Fibroblast of skin of back (primary cell): ENCODE measurements at regions not wholly inside any gene's neighbourhood (a gene's known extent, or its start where the extent isn't known, plus 50 kb on each side); places are given as distances from the start of the nearest gene placed in this dataset.

ENCODE experiments used
- DNase-seq: peaks from one replicate; pipeline ENCODE4 v3.0.0-alpha.2; 2013

- DNase-seq: no peak
Observed at GRCh38 chr14:53541411-53541810, 388.3 kb upstream of the DDHD1 start.

GRCh38 chr14:53539489-53540126 is 386.5 kb upstream of the DDHD1 start:
- peak; percentile 77 for DNase-seq

- peak; percentile 25 for DNase-seq
Observed at GRCh38 chr14:53538316-53538881, 385.3 kb upstream of the DDHD1 start.

DNA sequence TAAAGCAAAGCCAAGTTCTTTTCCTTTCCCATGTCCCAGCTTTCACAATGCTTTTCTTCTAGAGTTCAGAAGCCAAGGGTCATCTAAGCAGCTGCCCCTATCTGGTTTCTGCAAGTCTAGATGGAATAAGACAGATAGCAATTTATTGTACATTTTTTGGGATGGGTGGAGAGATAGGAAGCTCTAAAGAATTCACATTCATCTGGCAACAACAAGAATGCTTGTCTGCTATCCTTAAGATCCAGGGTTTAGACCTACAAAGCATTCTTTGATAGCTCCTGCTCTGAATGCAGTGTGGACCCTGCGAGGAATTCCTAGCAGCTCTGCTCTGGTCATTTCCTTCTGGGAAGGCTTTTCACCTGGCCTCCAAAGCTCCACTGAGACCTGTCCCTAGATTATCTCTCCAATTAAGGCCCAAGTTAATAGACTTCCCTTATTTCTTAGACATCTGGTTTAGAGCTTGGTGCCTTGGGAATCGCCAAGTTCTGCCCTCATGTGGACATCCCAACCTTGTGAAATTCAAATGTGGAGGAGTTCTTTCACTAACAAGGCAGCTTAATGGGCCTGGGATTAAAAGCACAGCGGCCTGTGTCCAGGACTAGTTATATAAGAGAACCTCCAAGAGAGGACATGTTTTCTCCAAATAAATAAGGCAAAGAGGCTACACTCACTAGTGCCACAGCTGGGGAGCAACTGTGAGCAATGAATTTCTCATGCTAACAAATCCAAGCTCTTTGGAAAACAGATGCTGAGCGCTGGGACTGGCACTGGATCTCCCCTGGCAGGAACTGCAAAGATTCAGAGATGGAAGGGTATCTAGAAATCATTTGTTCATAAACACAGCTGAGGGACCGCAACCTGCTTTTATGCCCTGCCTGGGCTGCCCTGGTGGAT is 384.5 kb upstream of the DDHD1 start:
- no peak for DNase-seq

GRCh38 chr14:53536446-53536845 is 383.3 kb upstream of the DDHD1 start:
- DNase-seq: no peak

GRCh38 chr14:53534841-53535240 is 381.7 kb upstream of the DDHD1 start:
- peak; percentile 87 for DNase-seq

GRCh38 chr14:53533384-53533970 is 380.4 kb upstream of the DDHD1 start:
- DNase-seq: no peak

- no peak for DNase-seq
Observed at GRCh38 chr14:53532853-53533252, 379.7 kb upstream of the DDHD1 start.

DNA sequence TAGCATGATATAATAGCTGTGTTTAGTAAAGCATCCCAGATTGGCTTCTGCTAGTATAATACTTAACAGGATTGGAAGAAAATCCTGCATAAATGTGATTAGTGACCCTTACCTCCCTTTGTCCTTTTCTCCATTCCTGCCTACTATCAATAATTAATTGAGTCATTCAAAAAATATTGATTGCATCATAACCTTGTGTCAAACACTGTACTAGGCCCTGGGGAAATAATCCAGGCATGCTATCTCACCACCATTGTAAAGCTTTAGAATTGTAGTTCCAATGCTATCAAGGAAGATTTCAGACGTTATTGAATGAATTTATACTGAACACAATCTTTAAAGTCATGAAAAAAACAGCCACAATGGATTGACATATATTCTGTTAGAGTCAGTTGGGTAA is 378.6 kb upstream of the DDHD1 start:
- DNase-seq: no peak

- DNase-seq: no peak
Observed at GRCh38 chr14:53531156-53531555, 378.0 kb upstream of the DDHD1 start.

- peak; percentile 50 for DNase-seq
Observed at GRCh38 chr14:53529519-53529918, 376.4 kb upstream of the DDHD1 start.

- DNase-seq: no peak
Observed at GRCh38 chr14:53528185-53528671, 375.1 kb upstream of the DDHD1 start.

- DNase-seq: peak; percentile 42
Observed at GRCh38 chr14:53526200-53526599, 373.1 kb upstream of the DDHD1 start.

- no peak for DNase-seq
Observed at GRCh38 chr14:53525608-53526007, 372.5 kb upstream of the DDHD1 start.

- DNase-seq: no peak
Observed at GRCh38 chr14:53524391-53524790, 371.3 kb upstream of the DDHD1 start.

DNA sequence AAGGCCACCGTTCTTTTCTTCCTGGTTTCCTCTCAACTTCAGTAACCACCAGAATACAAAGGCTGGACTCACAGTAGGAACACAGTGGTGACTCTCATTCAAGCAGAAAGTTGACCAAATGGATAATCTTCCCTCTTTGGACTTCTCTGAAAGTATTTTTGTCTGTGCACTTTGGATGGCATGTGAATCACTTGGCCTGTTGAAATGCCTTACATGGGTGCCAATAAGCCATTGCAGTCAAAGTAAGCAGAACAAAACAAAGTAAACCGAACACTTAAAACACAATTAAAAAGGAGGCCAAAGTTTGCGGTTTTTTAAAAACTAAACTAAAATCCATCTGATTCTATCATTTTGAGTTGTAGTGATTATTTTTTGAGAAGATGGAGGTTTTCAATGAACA is 370.1 kb upstream of the DDHD1 start:
- DNase-seq: no peak

- no peak for DNase-seq
Observed at GRCh38 chr14:53520078-53520928, 367.2 kb upstream of the DDHD1 start.

GRCh38 chr14:53519137-53519536 is 366.0 kb upstream of the DDHD1 start:
- peak; percentile 84 for DNase-seq

DNA sequence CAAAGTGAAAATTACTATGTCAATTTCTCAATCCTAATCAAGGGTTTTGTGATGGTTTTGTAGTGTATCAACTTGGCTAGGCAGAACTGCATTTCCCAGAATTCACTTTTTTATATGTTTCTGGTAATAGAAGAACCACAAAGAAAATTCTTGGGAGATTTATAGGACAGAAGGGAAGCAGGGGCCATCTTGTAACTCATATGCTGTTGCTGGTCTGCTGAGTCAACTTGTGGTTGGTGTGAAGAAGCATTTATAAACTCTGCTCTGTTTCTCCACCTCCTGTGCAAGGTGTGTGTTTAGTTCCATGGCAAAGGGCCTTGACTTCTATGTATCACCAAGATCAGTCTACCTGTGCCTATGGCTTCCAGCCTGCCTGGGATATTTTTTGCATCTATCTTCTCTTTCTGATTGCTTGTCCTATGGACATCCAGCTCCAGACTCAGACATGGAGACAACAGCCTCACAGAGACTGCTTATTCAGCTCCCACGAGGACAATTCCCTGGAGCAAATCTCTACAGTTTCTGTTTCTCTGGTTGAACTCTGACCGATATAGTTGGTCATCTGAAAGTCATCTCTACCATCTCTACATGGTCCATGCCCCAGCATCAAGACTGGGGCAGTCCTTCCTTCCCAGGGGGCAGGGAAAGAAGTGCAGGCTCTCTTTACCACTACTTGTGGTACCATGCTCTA is 364.3 kb upstream of the DDHD1 start:
- DNase-seq: peak; percentile 63

- peak; percentile 92 for DNase-seq
Observed at GRCh38 chr14:53516261-53516774, 363.2 kb upstream of the DDHD1 start.

DNA sequence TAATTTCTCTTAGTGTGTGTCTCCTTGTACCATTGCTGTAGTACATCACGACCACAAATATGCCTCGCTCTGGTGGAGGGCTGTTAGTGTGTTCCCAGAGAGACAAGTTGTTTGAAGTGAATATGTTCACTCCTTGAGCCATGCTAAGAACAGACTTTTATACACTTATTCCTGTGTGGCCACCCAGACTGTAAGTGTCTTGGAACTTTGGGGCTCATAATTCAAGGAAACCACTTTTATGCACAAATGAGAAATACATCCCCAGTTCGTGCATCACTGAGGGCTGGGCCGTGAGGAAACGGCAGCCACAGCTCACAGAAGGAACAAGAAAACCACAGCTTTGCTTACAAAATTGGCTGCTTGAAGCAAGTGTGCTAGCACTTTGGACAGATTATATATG is 362.2 kb upstream of the DDHD1 start:
- peak; percentile 45 for DNase-seq
